22Rv1 (cell line): ENCODE measurements at regions not wholly inside any gene's neighbourhood (a gene's known extent, or its start where the extent isn't known, plus 50 kb on each side); places are given as distances from the start of the nearest gene placed in this dataset.

ENCODE experiments used
- H3K27ac ChIP-seq: fragments of 450-650 bp; 2 replicates; pipeline ENCODE4 v1.5.1; 2017
- ZFX ChIP-seq: fragments of 450-650 bp; IDR thresholded peaks from 2 replicates; pipeline ENCODE4 v1.6.1; 2017; ENCODE audit warnings: antibody characterized with exemption, borderline replicate concordance
- TF ChIP-seq, protein P1 (sequence below): fragments of 450-650 bp; IDR thresholded peaks from 2 replicates; pipeline ENCODE4 v1.5.1; 2017; ENCODE audit warnings: mild to moderate bottlenecking

DNA sequence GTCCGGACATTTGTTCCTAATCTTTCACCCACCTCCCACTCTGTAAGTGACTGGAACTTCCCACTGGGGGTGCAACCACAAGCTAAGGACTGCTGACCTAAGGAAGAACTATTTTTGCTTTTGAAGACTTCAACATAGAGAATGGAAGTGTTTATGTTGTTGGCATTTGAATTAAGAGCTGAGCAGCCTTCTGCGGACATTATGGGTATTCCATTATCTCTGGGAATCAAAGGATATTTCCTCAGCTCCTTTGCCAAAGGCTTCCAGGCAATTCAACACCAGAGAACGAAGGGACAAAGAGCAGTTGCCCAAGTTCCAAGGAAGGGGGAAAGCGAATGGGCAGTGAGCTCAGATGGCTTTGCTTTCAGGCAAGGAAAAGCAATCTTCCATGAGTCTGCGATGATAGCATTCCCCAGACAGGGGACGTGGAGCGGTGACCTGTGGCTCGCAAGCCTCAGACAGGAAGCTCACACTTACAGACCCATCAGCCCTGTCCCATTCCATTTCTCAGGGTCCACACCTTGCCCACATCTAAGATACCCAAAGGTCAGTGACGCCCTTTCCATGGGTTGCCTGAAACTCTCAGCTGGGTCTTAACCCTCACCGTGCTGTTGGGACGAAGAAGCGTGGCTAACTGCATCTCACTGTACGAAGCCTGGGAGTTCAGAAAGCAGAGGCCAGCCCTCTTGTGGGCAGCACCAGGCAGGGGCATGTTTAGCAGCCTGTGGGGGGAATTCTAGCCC, 116.8 kb downstream of the COPS8 start:
- H3K27ac ChIP-seq, result no peak overlapping the region
- TF ChIP-seq ZFX, result no peak
- TF ChIP-seq, protein P1, sequence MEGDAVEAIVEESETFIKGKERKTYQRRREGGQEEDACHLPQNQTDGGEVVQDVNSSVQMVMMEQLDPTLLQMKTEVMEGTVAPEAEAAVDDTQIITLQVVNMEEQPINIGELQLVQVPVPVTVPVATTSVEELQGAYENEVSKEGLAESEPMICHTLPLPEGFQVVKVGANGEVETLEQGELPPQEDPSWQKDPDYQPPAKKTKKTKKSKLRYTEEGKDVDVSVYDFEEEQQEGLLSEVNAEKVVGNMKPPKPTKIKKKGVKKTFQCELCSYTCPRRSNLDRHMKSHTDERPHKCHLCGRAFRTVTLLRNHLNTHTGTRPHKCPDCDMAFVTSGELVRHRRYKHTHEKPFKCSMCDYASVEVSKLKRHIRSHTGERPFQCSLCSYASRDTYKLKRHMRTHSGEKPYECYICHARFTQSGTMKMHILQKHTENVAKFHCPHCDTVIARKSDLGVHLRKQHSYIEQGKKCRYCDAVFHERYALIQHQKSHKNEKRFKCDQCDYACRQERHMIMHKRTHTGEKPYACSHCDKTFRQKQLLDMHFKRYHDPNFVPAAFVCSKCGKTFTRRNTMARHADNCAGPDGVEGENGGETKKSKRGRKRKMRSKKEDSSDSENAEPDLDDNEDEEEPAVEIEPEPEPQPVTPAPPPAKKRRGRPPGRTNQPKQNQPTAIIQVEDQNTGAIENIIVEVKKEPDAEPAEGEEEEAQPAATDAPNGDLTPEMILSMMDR, result no peak

DNA sequence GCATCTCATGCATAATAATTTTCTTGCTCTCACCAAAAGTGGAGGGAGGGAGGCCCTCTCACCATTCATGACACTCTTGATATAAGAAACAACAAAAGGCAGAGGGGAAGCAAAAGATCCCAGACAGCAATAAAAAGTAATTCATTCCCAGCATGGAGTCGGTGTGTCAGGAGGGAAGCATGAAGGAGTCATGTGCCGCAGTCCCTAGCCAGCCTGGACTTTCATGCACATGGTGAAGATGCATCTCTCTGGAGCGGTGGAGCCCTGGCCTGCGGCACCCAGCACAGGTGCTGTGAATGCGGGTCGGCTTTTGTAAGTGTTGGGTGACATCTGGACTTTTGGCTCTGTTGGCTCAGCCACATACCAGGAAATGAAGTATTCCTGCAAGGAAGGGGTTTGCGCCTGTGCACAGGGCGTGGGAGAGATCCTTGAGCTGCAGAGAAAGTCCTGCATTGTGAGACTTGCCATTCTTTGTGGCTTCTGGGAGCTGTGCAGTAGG, 119.4 kb downstream of the COPS8 start:
- H3K27ac ChIP-seq, result no peak overlapping the region
- TF ChIP-seq, protein P1, result no peak
- TF ChIP-seq ZFX, result no peak

- no peak overlapping the region for H3K27ac ChIP-seq
- TF ChIP-seq, protein P1, result no peak
- no peak for TF ChIP-seq ZFX
Observed at GRCh38 chr2:237205561-237205971, 119.9 kb downstream of the COPS8 start.

- H3K27ac ChIP-seq, result no peak overlapping the region
- TF ChIP-seq, protein P1, result no peak
- TF ChIP-seq ZFX, result no peak
Observed at GRCh38 chr2:237207646-237208045, 122.0 kb downstream of the COPS8 start.

DNA sequence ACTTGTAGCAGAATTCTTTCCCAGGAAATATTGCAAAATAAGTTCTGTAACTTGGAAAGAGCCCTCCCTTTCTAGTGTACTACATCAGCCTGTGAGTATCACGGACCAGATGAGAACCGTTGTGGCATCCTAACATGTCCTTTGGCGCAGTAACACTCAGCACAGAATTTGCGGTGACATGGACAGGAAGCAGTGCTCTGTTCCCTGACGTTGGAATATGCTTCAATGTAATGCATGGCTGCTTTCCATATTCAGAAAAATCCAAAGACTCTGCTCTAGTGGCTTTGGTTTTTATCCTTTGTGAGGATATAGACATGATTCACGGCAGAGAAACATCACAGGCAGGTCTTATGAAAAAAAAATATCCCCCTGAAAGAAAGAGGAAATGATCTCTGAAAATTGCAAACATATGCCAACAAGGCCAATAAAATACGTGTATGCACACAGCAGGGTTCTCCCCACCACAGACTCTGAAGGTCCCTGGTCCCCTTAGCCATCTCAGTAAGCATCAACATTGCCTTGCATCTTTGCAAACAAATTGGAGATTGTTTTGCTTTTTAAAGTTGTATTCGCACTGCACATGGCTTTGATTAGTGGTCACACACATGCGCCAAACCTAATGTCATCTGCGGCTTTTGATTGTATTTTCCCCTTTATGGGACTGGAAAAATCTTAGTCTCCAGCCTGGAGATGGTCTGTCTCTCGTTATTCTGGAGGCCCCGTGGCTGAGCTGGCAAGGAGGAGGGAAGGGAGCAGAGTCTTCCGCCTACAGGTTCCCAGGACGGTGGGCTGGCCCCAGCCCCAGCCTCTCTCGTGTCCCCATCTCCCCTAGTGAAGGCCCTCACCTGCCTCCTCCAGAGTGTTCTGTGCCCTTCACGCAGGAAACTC, 122.9 kb downstream of the COPS8 start:
- TF ChIP-seq ZFX, result no peak
- TF ChIP-seq, protein P1, result no peak
- H3K27ac ChIP-seq, result no peak overlapping the region

GRCh38 chr2:237209885-237210284, 124.2 kb downstream of the COPS8 start:
- H3K27ac ChIP-seq, result no peak overlapping the region
- no peak for TF ChIP-seq ZFX
- TF ChIP-seq, protein P1, result no peak
